Fibroblast of pulmonary artery (primary cell): ENCODE measurements at regions not wholly inside any gene's neighbourhood (a gene's known extent, or its start where the extent isn't known, plus 50 kb on each side); places are given as distances from the start of the nearest gene placed in this dataset.

Experiments
- DNase-seq: peaks from one replicate; pipeline ENCODE4 v3.0.0-alpha.2; 2010; ENCODE audit warnings: low read depth
- H3K4me3 ChIP-seq: replicated peaks from 2 replicates; pipeline ENCODE4 v1.5.1; 2011; ENCODE audit warnings: low read depth, mild to moderate bottlenecking, control low read depth, low read length, moderate library complexity
- CTCF ChIP-seq: IDR thresholded peaks from 2 replicates; pipeline ENCODE4 v1.5.1; 2011; ENCODE audit warnings: mild to moderate bottlenecking, control low read depth, low read length, inconsistent platforms; ENCODE audit errors: missing control alignments

- H3K4me3 ChIP-seq: no peak overlapping the region
- no peak for DNase-seq
- TF ChIP-seq CTCF: no peak
Observed at GRCh38 chr10:16274911-16275310, 161.9 kb upstream of the PTER start.

- no peak for TF ChIP-seq CTCF
- H3K4me3 ChIP-seq: no peak overlapping the region
- no peak for DNase-seq
Observed at GRCh38 chr10:16280595-16280994, 156.2 kb upstream of the PTER start.

GRCh38 chr10:16292366-16292765 is 144.4 kb upstream of the PTER start:
- no peak for DNase-seq
- TF ChIP-seq CTCF: no peak
- no peak overlapping the region for H3K4me3 ChIP-seq

- TF ChIP-seq CTCF: no peak
Observed at GRCh38 chr10:16297069-16297468, 139.7 kb upstream of the PTER start.

GRCh38 chr10:16297642-16298041 is 139.2 kb upstream of the PTER start:
- no peak for TF ChIP-seq CTCF
- H3K4me3 ChIP-seq: no peak overlapping the region
- DNase-seq: no peak

More at GRCh38 chr10:16297069-16297468, 139.7 kb upstream of the PTER start:
- H3K4me3 ChIP-seq: no peak overlapping the region
- DNase-seq: no peak

GRCh38 chr10:16304311-16304710 is 132.5 kb upstream of the PTER start:
- H3K4me3 ChIP-seq: no peak overlapping the region
- DNase-seq: no peak
- no peak for TF ChIP-seq CTCF

- DNase-seq: no peak
- no peak overlapping the region for H3K4me3 ChIP-seq
- TF ChIP-seq CTCF: no peak
Observed at GRCh38 chr10:16310440-16310839, 126.4 kb upstream of the PTER start.
